Endothelial cell of umbilical vein (primary cell): ENCODE measurements at regions not wholly inside any gene's neighbourhood (a gene's known extent, or its start where the extent isn't known, plus 50 kb on each side); places are given as distances from the start of the nearest gene placed in this dataset.

Source experiments
- BruUV-seq: library from RNA; stranded (reverse); fragments of 400-500 nt; replicated peaks from 2 replicates; lab custom pipeline; 2021; lab: Mats Ljungman, UMichigan
- CTCF ChIA-PET: fragments of 300-600, 350-600 bp; sonication (Branson Sonifier 250); formaldehyde crosslinking; loops from one replicate; lab custom pipeline; 2021; ENCODE audit warnings: antibody characterized with exemption, inconsistent platforms; lab: Charles Lee
- POLR2A ChIA-PET: fragments of 300-600, 350-600 bp; sonication (Branson Sonifier 250); formaldehyde crosslinking; loops from one replicate; lab custom pipeline; 2021; ENCODE audit warnings: antibody characterized with exemption, inconsistent platforms; lab: Charles Lee
- DNase-seq: peaks from one replicate; pipeline ENCODE4 v3.0.0-alpha.2; 2011; ENCODE audit warnings: low read depth, low spot score
- FAIRE-seq: peaks from 2 replicates; lab custom pipeline; 2011; peaks lifted over from hg19 to GRCh38; lab: Jason Lieb, UNC
- H2AFZ ChIP-seq: 2 replicates; pipeline ENCODE4 v1.6.0; 2012; ENCODE audit warnings: low read depth, low read length, control low read depth, inconsistent platforms
- H3K27ac ChIP-seq: 2 replicates; pipeline ENCODE4 v1.5.1; 2011; ENCODE audit warnings: low read depth, mild to moderate bottlenecking, control low read depth, low read length, moderate library complexity; ENCODE audit not compliant: insufficient read depth
- H3K27me3 ChIP-seq, 2 experiments: 2 replicates each; pipeline versions ENCODE4 v1.6.0 to v1.6.1; 2011; ENCODE audit warnings: low read length in 2 of 2, mixed read lengths in 1 of 2; ENCODE audit not compliant: control insufficient read depth in 2 of 2, insufficient read depth in 2 of 2
- H3K36me3 ChIP-seq, 2 experiments: 2 replicates in 1 of 2; 3 replicates in 1 of 2; pipeline ENCODE4 v1.5.1; 2011; ENCODE audit warnings: low read length in 2 of 2, mild to moderate bottlenecking in 1 of 2, moderate library complexity in 1 of 2; ENCODE audit not compliant: control insufficient read depth in 2 of 2, insufficient read depth in 2 of 2; ENCODE audit errors: extremely low read depth in 1 of 2
- H3K4me1 ChIP-seq: 3 replicates; pipeline ENCODE4 v1.5.1; 2011; ENCODE audit warnings: mild to moderate bottlenecking, low read length; ENCODE audit not compliant: control insufficient read depth, insufficient read depth; ENCODE audit errors: extremely low read depth
- H3K4me2 ChIP-seq: 2 replicates; pipeline ENCODE4 v1.6.1; 2011; ENCODE audit warnings: low read length, control low read depth, mixed read lengths; ENCODE audit not compliant: insufficient read depth
- H3K4me3 ChIP-seq, 3 experiments: fragments of 200-600 bp in 1 of 3; sonication (generic), shearing (Covaris generic) in 1 of 3; replicated peaks in 1 of 3; 2 replicates each; pipeline ENCODE4 v1.5.1; 2011 to 2016; ENCODE audit warnings: control low read depth in 3 of 3, low read length in 3 of 3, mild to moderate bottlenecking in 2 of 3, inconsistent platforms in 1 of 3, low read depth in 1 of 3, moderate library complexity in 1 of 3; ENCODE audit not compliant: insufficient read depth in 1 of 3
- H3K79me2 ChIP-seq: 2 replicates; pipeline ENCODE4 v1.6.0; 2012; ENCODE audit warnings: low read length, inconsistent platforms; ENCODE audit not compliant: control insufficient read depth, insufficient read depth
- H3K9ac ChIP-seq: replicated peaks from 2 replicates; pipeline ENCODE3; 2011; ENCODE audit warnings: low read length, control low read depth; ENCODE audit not compliant: insufficient read depth; ENCODE audit errors: extremely low read depth
- H3K9me1 ChIP-seq: replicated peaks from 3 replicates; pipeline ENCODE4 v1.6.0; 2011; ENCODE audit warnings: mild to moderate bottlenecking, low read length; ENCODE audit not compliant: control insufficient read depth, insufficient read depth; ENCODE audit errors: extremely low read depth
- H3K9me3 ChIP-seq: replicated peaks from 2 replicates; pipeline ENCODE4 v1.5.1; 2012; ENCODE audit warnings: low read length, inconsistent platforms; ENCODE audit not compliant: control insufficient read depth, insufficient read depth
- H4K20me1 ChIP-seq: replicated peaks from 2 replicates; pipeline ENCODE3; 2011; ENCODE audit warnings: mild to moderate bottlenecking, low read length; ENCODE audit not compliant: control insufficient read depth, insufficient read depth; ENCODE audit errors: extremely low read depth
- CTCF ChIP-seq, 2 donors: IDR thresholded peaks; 1 replicate in 1 of 2; 2 replicates in 1 of 2; pipeline ENCODE4 v1.5.1; 2011; ENCODE audit warnings: low read length in 2 of 2, mild to moderate bottlenecking in 2 of 2, moderate library complexity in 2 of 2, control low read depth in 1 of 2, inconsistent platforms in 1 of 2, low read depth in 1 of 2; ENCODE audit not compliant: insufficient read depth in 1 of 2; ENCODE audit errors: extremely low read depth in 1 of 2
- EZH2 ChIP-seq: IDR thresholded peaks from 2 replicates; pipeline ENCODE4 v1.6.1; 2012; ENCODE audit warnings: borderline replicate concordance, low read depth, mild to moderate bottlenecking, moderate library complexity, low read length, inconsistent platforms; ENCODE audit not compliant: severe bottlenecking
- FOS ChIP-seq: IDR thresholded peaks from 2 replicates; pipeline ENCODE4 v1.6.1; 2011; ENCODE audit warnings: mild to moderate bottlenecking, low read length, moderate library complexity, borderline replicate concordance; ENCODE audit not compliant: insufficient read depth
- GATA2 ChIP-seq: IDR thresholded peaks from 2 replicates; pipeline ENCODE4 v1.7.0; 2011; ENCODE audit warnings: low read depth, mild to moderate bottlenecking, moderate library complexity, mixed read lengths, low read length; ENCODE audit not compliant: insufficient read length, insufficient read depth
- JUN ChIP-seq: IDR thresholded peaks from 2 replicates; pipeline ENCODE4 v1.6.1; 2011; ENCODE audit warnings: borderline replicate concordance, low read depth; ENCODE audit not compliant: insufficient read length, insufficient read depth
- MYC ChIP-seq: IDR thresholded peaks from one replicate; pipeline ENCODE4 v1.6.1; 2011; ENCODE audit warnings: mild to moderate bottlenecking, low read depth, low read length
- POLR2A ChIP-seq: IDR thresholded peaks from 2 replicates; pipeline ENCODE4 v1.6.1; 2012; ENCODE audit warnings: low read depth, mild to moderate bottlenecking, control low read depth, low read length
- POLR2AphosphoS5 ChIP-seq: IDR thresholded peaks from 2 replicates; pipeline ENCODE4 v1.6.1; 2012; ENCODE audit warnings: low read depth, mild to moderate bottlenecking, control low read depth, low read length, moderate library complexity; ENCODE audit not compliant: insufficient read depth
- dilution Hi-C: fragments of 300-500 bp; cut with MboI; formaldehyde crosslinking; loops from one replicate; pipeline ENCODE4 v1.15.0; 2019; ENCODE audit warnings: low sequenced_read_pairs; ENCODE audit not compliant: extremely low pct_ligation_motif_present
- intact Hi-C: fragments of 100-400 bp; cut with micrococcal nuclease; formaldehyde crosslinking; loops from one replicate; pipeline ENCODE4 v1.10.0; 2022
- TF ChIP-seq, protein P1 (sequence below): IDR thresholded peaks from 2 replicates; pipeline ENCODE4 v1.6.1; 2011; ENCODE audit not compliant: insufficient read depth, insufficient read length

GRCh38 chr6:40293060-40293459, 294.1 kb downstream of the LRFN2 start:
- Histone ChIP-seq H3K9me1 (no peaks in the 10 kb centered on the region), H3K36me3 (no peaks in the 10 kb centered on the region), H3K4me3 (no peak overlapping the region), H3K9ac (no peak overlapping the region), H3K4me2 (no peak overlapping the region), H3K27me3 (no peaks in the 10 kb centered on the region), H3K4me1 (no peaks in the 10 kb centered on the region), H2AFZ (no peak overlapping the region), H3K79me2 (no peaks in the 10 kb centered on the region), H3K27ac (no peak overlapping the region), H3K9me3 (no peaks in the 10 kb centered on the region), H4K20me1 (no peaks in the 10 kb centered on the region)
- intact Hi-C loops: no loop called here
- no peak for TF ChIP-seq MYC
- no TSS peak for BruUV-seq
- DNase-seq (no peak), FAIRE-seq (no peak)
- ChIA-PET CTCF (no interaction called here), POLR2A (no interaction called here)
- dilution Hi-C loops: no loop called here

DNA sequence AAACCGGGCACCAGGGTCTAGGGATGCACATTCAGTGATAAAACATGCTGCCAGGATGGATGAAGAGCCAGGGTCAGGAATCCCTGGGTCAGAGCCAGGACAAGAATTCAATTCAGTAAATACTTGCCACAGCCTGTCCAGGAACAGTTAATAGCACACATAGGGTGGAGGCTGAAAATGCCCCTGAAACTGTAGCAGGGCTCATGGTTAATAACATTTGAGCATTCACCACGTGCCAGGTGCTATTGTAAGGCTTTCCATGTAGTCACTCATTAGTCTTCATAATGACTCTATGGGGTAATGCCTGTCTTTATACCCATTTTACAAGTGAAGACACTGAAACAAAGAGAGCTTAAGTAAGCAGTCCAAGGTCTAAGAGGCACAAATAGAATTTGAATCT, 296.3 kb downstream of the LRFN2 start:
- dilution Hi-C loops (no loop called here), intact Hi-C loops (no loop called here)
- no peaks in the 10 kb centered on the region for H3K4me1 ChIP-seq
- no peak for DNase-seq
- no peak overlapping the region for H3K4me3 ChIP-seq
- no peaks in the 10 kb centered on the region for H3K27me3 ChIP-seq
- H3K4me2 ChIP-seq: no peak overlapping the region
- POLR2A ChIA-PET: no interaction called here
- no peaks in the 10 kb centered on the region for H4K20me1 ChIP-seq
- no TSS peak for BruUV-seq
- CTCF ChIA-PET: no interaction called here
- TF ChIP-seq, protein P1, sequence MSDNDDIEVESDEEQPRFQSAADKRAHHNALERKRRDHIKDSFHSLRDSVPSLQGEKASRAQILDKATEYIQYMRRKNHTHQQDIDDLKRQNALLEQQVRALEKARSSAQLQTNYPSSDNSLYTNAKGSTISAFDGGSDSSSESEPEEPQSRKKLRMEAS: no peak
- TF ChIP-seq CTCF (IDR thresholded peaks at IDR 0.05; ENCODE audit: extremely low read depth in 1 of 2, insufficient read depth in 1 of 2, low read depth in 1 of 2, low read length in 2 of 2) (no peak), MYC (no peak), POLR2A (no peak), GATA2 (no peak), FOS (no peak), JUN (no peak), EZH2 (no peak), POLR2AphosphoS5 (no peak)
- H3K9me3 ChIP-seq: no peaks in the 10 kb centered on the region
- H3K36me3 ChIP-seq: no peaks in the 10 kb centered on the region
- no peak overlapping the region for H3K9ac ChIP-seq
- no peak overlapping the region for H2AFZ ChIP-seq
- no peak for FAIRE-seq
- no peaks in the 10 kb centered on the region for H3K79me2 ChIP-seq
- no peak overlapping the region for H3K27ac ChIP-seq
- no peaks in the 10 kb centered on the region for H3K9me1 ChIP-seq
